HL-60 (cell line): ENCODE measurements at regions not wholly inside any gene's neighbourhood (a gene's known extent, or its start where the extent isn't known, plus 50 kb on each side); places are given as distances from the start of the nearest gene placed in this dataset.

Source experiments
- DNase-seq, 2 experiments: peaks; one replicate each; pipeline ENCODE4 v3.0.0-alpha.2; 2010 to 2020; ENCODE audit warnings: low read depth in 1 of 2, low spot score in 1 of 2
- H3K27ac ChIP-seq: fragments of 250-450 bp; sonication (Bioruptor Pico); replicated peaks from 2 replicates; pipeline ENCODE4 v1.5.1; 2020; ENCODE audit warnings: mild to moderate bottlenecking, moderate library complexity
- H3K27me3 ChIP-seq: fragments of 250-450 bp; sonication (Bioruptor Pico); 2 replicates; pipeline ENCODE4 v1.5.1; 2021; ENCODE audit warnings: mild to moderate bottlenecking, moderate library complexity; ENCODE audit not compliant: insufficient read depth, poor library complexity, severe bottlenecking
- H3K4me3 ChIP-seq: replicated peaks from 2 replicates; pipeline ENCODE4 v1.5.1; 2011; ENCODE audit warnings: mild to moderate bottlenecking, control low read depth, low read length; ENCODE audit not compliant: insufficient read depth
- GABPA ChIP-seq: IDR thresholded peaks from 2 replicates; pipeline ENCODE4 v1.6.1; 2012; ENCODE audit warnings: low read depth
- POLR2AphosphoS5 ChIP-seq: IDR thresholded peaks from 2 replicates; pipeline ENCODE4 v1.6.1; 2012; ENCODE audit warnings: low read depth
- SPI1 ChIP-seq: IDR thresholded peaks from 2 replicates; pipeline ENCODE4 v1.6.1; 2012; ENCODE audit warnings: low read depth, mild to moderate bottlenecking, borderline replicate concordance
- TF ChIP-seq, protein P1 (sequence below): IDR thresholded peaks from one replicate; pipeline ENCODE4 v1.5.1; 2011; ENCODE audit warnings: low read length, control low read depth, inconsistent platforms; ENCODE audit not compliant: insufficient read depth
- TF ChIP-seq, protein P2 (sequence below): IDR thresholded peaks from 2 replicates; pipeline ENCODE4 v1.6.1; 2012; ENCODE audit warnings: low read depth; ENCODE audit not compliant: insufficient replicate concordance

DNA sequence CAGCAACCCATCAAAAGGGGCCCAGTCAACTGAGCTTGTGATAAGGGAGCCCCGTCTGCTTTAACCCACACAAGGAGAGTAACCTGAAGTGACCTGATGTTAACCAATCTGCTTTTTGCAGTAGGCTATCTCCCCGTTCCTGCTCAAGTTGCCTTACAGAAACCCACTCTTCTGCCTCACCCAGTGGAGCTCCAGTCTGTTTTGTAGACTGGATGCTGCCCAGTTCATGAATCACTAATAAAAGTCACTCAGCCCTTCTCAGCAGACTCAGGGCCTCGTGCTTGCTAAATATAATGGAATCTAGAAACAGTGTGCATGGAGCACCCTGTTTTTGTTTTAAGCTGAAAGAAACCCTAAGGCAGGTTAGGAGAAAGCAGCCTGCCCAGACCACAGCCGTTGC is 312.3 kb downstream of the FBXW7 start:
- Histone ChIP-seq H3K27ac (no peak overlapping the region), H3K27me3 (no peaks in the 10 kb centered on the region), H3K4me3 (no peak overlapping the region)
- TF ChIP-seq GABPA (no peak), POLR2AphosphoS5 (no peak), SPI1 (no peak)
- TF ChIP-seq, protein P1, sequence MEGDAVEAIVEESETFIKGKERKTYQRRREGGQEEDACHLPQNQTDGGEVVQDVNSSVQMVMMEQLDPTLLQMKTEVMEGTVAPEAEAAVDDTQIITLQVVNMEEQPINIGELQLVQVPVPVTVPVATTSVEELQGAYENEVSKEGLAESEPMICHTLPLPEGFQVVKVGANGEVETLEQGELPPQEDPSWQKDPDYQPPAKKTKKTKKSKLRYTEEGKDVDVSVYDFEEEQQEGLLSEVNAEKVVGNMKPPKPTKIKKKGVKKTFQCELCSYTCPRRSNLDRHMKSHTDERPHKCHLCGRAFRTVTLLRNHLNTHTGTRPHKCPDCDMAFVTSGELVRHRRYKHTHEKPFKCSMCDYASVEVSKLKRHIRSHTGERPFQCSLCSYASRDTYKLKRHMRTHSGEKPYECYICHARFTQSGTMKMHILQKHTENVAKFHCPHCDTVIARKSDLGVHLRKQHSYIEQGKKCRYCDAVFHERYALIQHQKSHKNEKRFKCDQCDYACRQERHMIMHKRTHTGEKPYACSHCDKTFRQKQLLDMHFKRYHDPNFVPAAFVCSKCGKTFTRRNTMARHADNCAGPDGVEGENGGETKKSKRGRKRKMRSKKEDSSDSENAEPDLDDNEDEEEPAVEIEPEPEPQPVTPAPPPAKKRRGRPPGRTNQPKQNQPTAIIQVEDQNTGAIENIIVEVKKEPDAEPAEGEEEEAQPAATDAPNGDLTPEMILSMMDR: no peak
- TF ChIP-seq, protein P2, sequence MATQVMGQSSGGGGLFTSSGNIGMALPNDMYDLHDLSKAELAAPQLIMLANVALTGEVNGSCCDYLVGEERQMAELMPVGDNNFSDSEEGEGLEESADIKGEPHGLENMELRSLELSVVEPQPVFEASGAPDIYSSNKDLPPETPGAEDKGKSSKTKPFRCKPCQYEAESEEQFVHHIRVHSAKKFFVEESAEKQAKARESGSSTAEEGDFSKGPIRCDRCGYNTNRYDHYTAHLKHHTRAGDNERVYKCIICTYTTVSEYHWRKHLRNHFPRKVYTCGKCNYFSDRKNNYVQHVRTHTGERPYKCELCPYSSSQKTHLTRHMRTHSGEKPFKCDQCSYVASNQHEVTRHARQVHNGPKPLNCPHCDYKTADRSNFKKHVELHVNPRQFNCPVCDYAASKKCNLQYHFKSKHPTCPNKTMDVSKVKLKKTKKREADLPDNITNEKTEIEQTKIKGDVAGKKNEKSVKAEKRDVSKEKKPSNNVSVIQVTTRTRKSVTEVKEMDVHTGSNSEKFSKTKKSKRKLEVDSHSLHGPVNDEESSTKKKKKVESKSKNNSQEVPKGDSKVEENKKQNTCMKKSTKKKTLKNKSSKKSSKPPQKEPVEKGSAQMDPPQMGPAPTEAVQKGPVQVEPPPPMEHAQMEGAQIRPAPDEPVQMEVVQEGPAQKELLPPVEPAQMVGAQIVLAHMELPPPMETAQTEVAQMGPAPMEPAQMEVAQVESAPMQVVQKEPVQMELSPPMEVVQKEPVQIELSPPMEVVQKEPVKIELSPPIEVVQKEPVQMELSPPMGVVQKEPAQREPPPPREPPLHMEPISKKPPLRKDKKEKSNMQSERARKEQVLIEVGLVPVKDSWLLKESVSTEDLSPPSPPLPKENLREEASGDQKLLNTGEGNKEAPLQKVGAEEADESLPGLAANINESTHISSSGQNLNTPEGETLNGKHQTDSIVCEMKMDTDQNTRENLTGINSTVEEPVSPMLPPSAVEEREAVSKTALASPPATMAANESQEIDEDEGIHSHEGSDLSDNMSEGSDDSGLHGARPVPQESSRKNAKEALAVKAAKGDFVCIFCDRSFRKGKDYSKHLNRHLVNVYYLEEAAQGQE: no peak
- no peak for DNase-seq

DNA sequence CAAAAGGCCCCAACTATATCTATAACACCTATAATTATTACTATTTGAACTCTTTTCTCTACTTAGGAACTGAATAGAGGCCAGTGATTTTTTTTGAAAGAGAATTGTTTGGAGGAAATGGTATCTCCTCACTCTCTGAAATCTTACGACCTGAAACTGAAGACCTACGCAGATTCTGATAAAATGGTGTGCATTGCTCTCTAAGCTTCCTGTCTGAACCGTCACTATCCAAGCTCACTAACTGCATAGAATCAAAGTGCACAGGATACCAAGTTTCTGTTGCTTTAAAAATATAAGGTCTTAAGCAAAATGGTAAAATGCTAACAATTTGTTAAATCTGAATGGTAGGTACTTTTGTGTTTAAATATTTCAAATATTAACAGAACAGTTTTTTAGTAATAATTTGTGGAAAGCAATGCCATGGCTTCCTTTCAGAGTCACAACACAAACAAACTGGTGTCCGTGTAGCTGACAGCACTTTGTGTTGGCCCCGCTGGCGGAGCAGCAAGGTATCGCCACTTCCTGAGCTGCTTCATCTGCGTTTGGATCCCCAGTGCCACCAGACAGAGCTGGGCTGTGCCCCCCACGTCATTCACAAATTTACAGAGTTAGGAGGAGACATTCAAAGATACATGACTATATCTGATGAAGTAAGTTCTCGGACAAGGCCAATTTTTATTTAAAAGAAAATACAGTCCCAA is 313.9 kb downstream of the FBXW7 start:
- DNase-seq: no peak
- Histone ChIP-seq H3K4me3 (no peak overlapping the region), H3K27me3 (no peaks in the 10 kb centered on the region), H3K27ac (no peak overlapping the region)
- TF ChIP-seq SPI1 (no peak), GABPA (no peak), POLR2AphosphoS5 (no peak)
- TF ChIP-seq, protein P1: no peak
- TF ChIP-seq, protein P2: no peak

DNA sequence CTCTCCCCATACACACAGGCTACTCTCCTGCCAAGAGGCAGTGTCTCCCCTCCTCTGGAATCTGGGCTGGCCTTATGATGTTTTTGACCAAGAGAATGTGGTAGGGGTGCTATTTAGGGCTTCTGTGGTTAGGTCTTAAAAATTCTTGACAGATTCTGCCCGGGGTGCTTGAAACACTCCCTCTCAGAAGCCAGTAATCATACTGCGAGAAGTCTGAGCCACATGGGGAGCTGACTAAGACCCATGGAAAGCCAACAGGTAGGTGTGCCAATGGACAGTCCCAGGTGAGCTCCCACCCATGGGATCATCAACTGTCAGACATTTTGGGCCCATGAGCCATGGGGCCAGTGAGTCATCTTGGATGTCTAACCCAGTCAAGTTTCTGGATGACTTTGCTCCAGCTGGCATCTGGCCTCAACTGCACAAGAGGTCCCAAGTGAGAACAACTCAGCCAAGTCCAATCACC is 315.7 kb downstream of the FBXW7 start:
- TF ChIP-seq GABPA (no peak), SPI1 (no peak), POLR2AphosphoS5 (no peak)
- TF ChIP-seq, protein P2: no peak
- TF ChIP-seq, protein P1: no peak
- Histone ChIP-seq H3K4me3 (no peak overlapping the region), H3K27ac (no peak overlapping the region), H3K27me3 (no peaks in the 10 kb centered on the region)
- no peak for DNase-seq
